ENCODE measurements at regions not wholly inside any gene's neighbourhood (a gene's known extent, or its start where the extent isn't known, plus 50 kb on each side); places are given as distances from the start of the nearest gene placed in this dataset.

DNA sequence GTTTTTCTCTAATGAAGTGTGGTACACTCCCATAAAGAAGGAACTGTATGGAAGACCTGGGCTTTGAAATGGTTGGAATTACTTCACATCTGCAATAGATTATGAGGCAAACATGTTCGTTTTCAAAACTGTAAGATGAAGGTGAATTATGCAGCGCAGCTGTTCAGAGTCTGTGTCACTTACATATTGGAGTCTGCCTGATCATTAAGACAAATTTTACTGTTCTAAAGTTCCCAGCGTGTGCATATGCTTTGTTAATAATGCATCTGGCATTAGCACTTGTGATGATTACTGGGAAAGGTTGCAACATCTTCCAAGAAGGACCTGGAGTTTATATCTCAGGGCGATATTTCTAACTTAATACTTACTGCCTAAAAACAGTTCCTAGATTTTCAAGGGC is 255.2 kb upstream of the ZC3H12C start (continued):
- TF ChIP-seq, protein P1, sequence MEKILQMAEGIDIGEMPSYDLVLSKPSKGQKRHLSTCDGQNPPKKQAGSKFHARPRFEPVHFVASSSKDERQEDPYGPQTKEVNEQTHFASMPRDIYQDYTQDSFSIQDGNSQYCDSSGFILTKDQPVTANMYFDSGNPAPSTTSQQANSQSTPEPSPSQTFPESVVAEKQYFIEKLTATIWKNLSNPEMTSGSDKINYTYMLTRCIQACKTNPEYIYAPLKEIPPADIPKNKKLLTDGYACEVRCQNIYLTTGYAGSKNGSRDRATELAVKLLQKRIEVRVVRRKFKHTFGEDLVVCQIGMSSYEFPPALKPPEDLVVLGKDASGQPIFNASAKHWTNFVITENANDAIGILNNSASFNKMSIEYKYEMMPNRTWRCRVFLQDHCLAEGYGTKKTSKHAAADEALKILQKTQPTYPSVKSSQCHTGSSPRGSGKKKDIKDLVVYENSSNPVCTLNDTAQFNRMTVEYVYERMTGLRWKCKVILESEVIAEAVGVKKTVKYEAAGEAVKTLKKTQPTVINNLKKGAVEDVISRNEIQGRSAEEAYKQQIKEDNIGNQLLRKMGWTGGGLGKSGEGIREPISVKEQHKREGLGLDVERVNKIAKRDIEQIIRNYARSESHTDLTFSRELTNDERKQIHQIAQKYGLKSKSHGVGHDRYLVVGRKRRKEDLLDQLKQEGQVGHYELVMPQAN (conservative IDR thresholded peaks at IDR 0.05), result no peak
- TF ChIP-seq JUNB (IDR thresholded peaks at IDR 0.05) (no peak), MLLT1 (IDR thresholded peaks at IDR 0.05) (no peak), NBN (IDR thresholded peaks at IDR 0.05) (no peak)

DNA sequence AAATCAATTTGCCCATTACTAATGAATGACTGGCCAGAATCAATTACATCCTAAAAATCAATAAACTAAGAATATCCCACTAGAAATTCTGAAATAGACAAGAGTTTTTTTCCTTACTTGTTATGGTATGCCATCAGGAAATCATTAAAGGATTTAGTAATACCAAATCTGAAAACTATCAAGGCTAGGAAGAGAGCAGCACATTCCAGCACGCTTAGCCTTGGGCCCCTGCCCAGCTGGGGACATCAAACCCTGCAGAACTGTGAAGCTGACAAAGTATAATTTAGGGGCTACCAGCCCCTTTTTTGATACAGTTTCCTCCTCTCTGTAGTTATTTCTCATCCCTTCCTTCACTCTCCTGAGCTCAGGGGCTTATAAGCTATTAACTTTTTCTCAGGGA is 247.8 kb upstream of the ZC3H12C start:
- H3K9me3 ChIP-seq (replicated peaks; ENCODE audit: control insufficient read depth, insufficient read depth, low read length), result no peaks in the 10 kb centered on the region
- ATAC-seq (no peak), FAIRE-seq (no peak), DNase-seq (ENCODE audit: low read depth, low spot score) (no peak)
- 53% methylated on average over 1 of the region's 1 CpG for WGBS (ENCODE audit: insufficient coverage, insufficient replicate concordance, low lambda C conversion rate, missing lambda C conversion rate)
- no peaks in the 10 kb centered on the region for H3K36me3 ChIP-seq (ENCODE audit: control insufficient read depth in 2 of 2, insufficient read depth in 2 of 2, low read length in 1 of 2)
- no peak overlapping the region for H3K9ac ChIP-seq (ENCODE audit: control insufficient read depth, insufficient read depth, low read length)
- ChIA-PET SMC1A (ENCODE audit: uncharacterized antibody, unreplicated experiment) (interaction anchor here (1.1 to 1.5 kb wide), 2 partner anchors 46 to 96 kb away, joined by 3 to 5 read pairs; no protein-coding TSS in a partner anchor), RAD21 (ENCODE audit: unreplicated experiment) (no interaction called here), POLR2A (no interaction called here), CTCF (interaction anchor here (1.3 to 8.2 kb wide), 2 partner anchors 11 to 97 kb away, joined by 4 to 251 read pairs; no protein-coding TSS in a partner anchor)
- no peak overlapping the region for H2AFZ ChIP-seq (ENCODE audit: control insufficient read depth, low read depth, low read length)
- intact Hi-C loops (cut with micrococcal nuclease; ENCODE audit: unreplicated experiment) (no loop called here), in situ Hi-C loops (cut with MboI) (no loop called here)
- no peaks in the 10 kb centered on the region for H4K20me1 ChIP-seq (ENCODE audit: control insufficient read depth, insufficient read depth)
- H3K4me3 ChIP-seq, result no peak overlapping the region
- H3K79me2 ChIP-seq (ENCODE audit: control insufficient read depth, insufficient read depth, low read length), result no peaks in the 10 kb centered on the region
- BruUV-seq (replicated peaks), result no TSS peak
- H3K4me1 ChIP-seq (ENCODE audit: control insufficient read depth, insufficient read depth, low read length), result no peaks in the 10 kb centered on the region
- H3K27me3 ChIP-seq (replicated peaks in 1 of 2; ENCODE audit: control insufficient read depth in 2 of 2, insufficient read depth in 2 of 2, low read length in 1 of 2), result no peaks in the 10 kb centered on the region; a peak in 1 of 4 replicates
- no peak overlapping the region for H3K4me2 ChIP-seq (ENCODE audit: control insufficient read depth, insufficient read depth)
- no peak overlapping the region for H3K27ac ChIP-seq (ENCODE audit: control insufficient read depth, insufficient read depth)
- TF ChIP-seq STAT1 (conservative IDR thresholded peaks at IDR 0.05) (no peak), BMI1 (IDR thresholded peaks at IDR 0.05; ENCODE audit: borderline replicate concordance) (no peak), SRF (IDR thresholded peaks at IDR 0.05; ENCODE audit: low read depth in 2 of 2, low read length in 2 of 2) (no peak), FOXK2 (IDR thresholded peaks at IDR 0.05) (no peak), MYB (IDR thresholded peaks at IDR 0.05; ENCODE audit: borderline replicate concordance, low read depth, low read length) (no peak), ATF2 (IDR thresholded peaks at IDR 0.05; ENCODE audit: low read length) (no peak), TARDBP (IDR thresholded peaks at IDR 0.05; ENCODE audit: borderline replicate concordance) (no peak), SREBF2 (IDR thresholded peaks at IDR 0.05; ENCODE audit: low read length) (no peak), LARP7 (IDR thresholded peaks at IDR 0.05) (no peak)
- TF ChIP-seq, protein P2, sequence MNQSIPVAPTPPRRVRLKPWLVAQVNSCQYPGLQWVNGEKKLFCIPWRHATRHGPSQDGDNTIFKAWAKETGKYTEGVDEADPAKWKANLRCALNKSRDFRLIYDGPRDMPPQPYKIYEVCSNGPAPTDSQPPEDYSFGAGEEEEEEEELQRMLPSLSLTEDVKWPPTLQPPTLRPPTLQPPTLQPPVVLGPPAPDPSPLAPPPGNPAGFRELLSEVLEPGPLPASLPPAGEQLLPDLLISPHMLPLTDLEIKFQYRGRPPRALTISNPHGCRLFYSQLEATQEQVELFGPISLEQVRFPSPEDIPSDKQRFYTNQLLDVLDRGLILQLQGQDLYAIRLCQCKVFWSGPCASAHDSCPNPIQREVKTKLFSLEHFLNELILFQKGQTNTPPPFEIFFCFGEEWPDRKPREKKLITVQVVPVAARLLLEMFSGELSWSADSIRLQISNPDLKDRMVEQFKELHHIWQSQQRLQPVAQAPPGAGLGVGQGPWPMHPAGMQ (IDR thresholded peaks at IDR 0.05; ENCODE audit: borderline replicate concordance), result no peak
